H1 (cell line): ENCODE measurements at regions not wholly inside any gene's neighbourhood (a gene's known extent, or its start where the extent isn't known, plus 50 kb on each side); places are given as distances from the start of the nearest gene placed in this dataset.

Source experiments
- CTCF ChIA-PET: fragments of 300-600 bp; sonication (Branson Sonifier 250); formaldehyde crosslinking; loops from one replicate; lab custom pipeline; 2021; ENCODE audit not compliant: partially characterized antibody; lab: Charles Lee
- POLR2A ChIA-PET: fragments of 300-600 bp; sonication (Branson Sonifier 250); formaldehyde crosslinking; loops from one replicate; lab custom pipeline; 2021; ENCODE audit warnings: inconsistent platforms; ENCODE audit not compliant: partially characterized antibody; lab: Charles Lee
- DNase-seq, 2 experiments: peaks; one replicate each; pipeline versions ENCODE4 v3.0.0 to v3.0.0-alpha.2; 2010 to 2022; ENCODE audit warnings: low spot score in 2 of 2, low read depth in 1 of 2, mixed read lengths in 1 of 2
- FAIRE-seq: peaks from 2 replicates; lab custom pipeline; 2011; peaks lifted over from hg19 to GRCh38; lab: Jason Lieb, UNC
- H2AFZ ChIP-seq: 2 replicates; pipeline ENCODE4 v1.8.1; 2012; ENCODE audit warnings: low read length, inconsistent platforms
- H2AK5ac ChIP-seq: 2 replicates; pipeline ENCODE4 v1.6.1; 2013; ENCODE audit warnings: low read depth, low read length
- H2BK120ac ChIP-seq: replicated peaks from 2 replicates; pipeline ENCODE3; 2013; ENCODE audit warnings: low read depth, low read length, inconsistent platforms
- H2BK12ac ChIP-seq: 2 replicates; pipeline ENCODE4 v1.6.1; 2013; ENCODE audit warnings: low read depth, low read length
- H2BK15ac ChIP-seq: 2 replicates; pipeline ENCODE4 v1.6.1; 2013; ENCODE audit warnings: low read length
- H2BK20ac ChIP-seq: 2 replicates; pipeline ENCODE4 v1.6.1; 2013; ENCODE audit warnings: low read length
- H2BK5ac ChIP-seq: 2 replicates; pipeline ENCODE4 v1.6.1; 2013; ENCODE audit warnings: low read depth, low read length
- H3K14ac ChIP-seq: 2 replicates; pipeline ENCODE4 v1.6.1; 2013; ENCODE audit warnings: inconsistent platforms; ENCODE audit not compliant: insufficient read length
- H3K18ac ChIP-seq: 2 replicates; pipeline ENCODE4 v1.6.1; 2013; ENCODE audit warnings: low read length; ENCODE audit errors: extremely low read depth
- H3K23ac ChIP-seq: 2 replicates; pipeline ENCODE4 v1.6.1; 2013; ENCODE audit warnings: inconsistent platforms; ENCODE audit not compliant: insufficient read length
- H3K23me2 ChIP-seq: 2 replicates; pipeline ENCODE4 v1.6.1; 2013; ENCODE audit warnings: low read depth, low read length
- H3K27ac ChIP-seq: 2 replicates; pipeline ENCODE4 v1.6.1; 2011; ENCODE audit warnings: low read depth, low read length, inconsistent platforms
- H3K27me3 ChIP-seq, 4 experiments: replicated peaks in 1 of 4; 1 replicate in 1 of 4; 2 replicates in 3 of 4; pipeline versions ENCODE4 v1.6.1 to v1.8.1; 2011 to 2013; ENCODE audit warnings: low read length in 3 of 4, mild to moderate bottlenecking in 3 of 4, inconsistent platforms in 2 of 4, mixed read lengths in 2 of 4, moderate library complexity in 1 of 4; ENCODE audit not compliant: control insufficient read depth in 3 of 4, insufficient read depth in 3 of 4; ENCODE audit errors: extremely low read depth in 1 of 4
- H3K36me3 ChIP-seq, 4 experiments: 2 replicates each; pipeline versions ENCODE4 v1.6.1 to v1.8.1; 2011 to 2013; ENCODE audit warnings: mild to moderate bottlenecking in 4 of 4, low read length in 3 of 4, moderate library complexity in 2 of 4, control low read depth in 1 of 4, inconsistent platforms in 1 of 4; ENCODE audit not compliant: insufficient read depth in 4 of 4, control insufficient read depth in 2 of 4
- H3K4ac ChIP-seq: replicated peaks from 2 replicates; pipeline ENCODE3; 2013; ENCODE audit warnings: low read length, low read depth, mixed read lengths, inconsistent platforms; ENCODE audit not compliant: insufficient read length
- H3K4me1 ChIP-seq, 4 experiments: replicated peaks in 1 of 4; 1 replicate in 1 of 4; 2 replicates in 3 of 4; pipeline versions ENCODE4 v1.6.1 to v1.8.1; 2011 to 2013; ENCODE audit warnings: low read length in 3 of 4, inconsistent platforms in 2 of 4, mixed read lengths in 1 of 4; ENCODE audit not compliant: insufficient read depth in 4 of 4, control insufficient read depth in 3 of 4
- H3K4me2 ChIP-seq, 2 experiments: 2 replicates each; pipeline versions ENCODE4 v1.6.1 to v1.8.1; 2011 to 2013; ENCODE audit warnings: low read depth in 2 of 2, low read length in 2 of 2, control low read depth in 1 of 2, inconsistent platforms in 1 of 2, mild to moderate bottlenecking in 1 of 2; ENCODE audit not compliant: insufficient read depth in 1 of 2
- H3K4me3 ChIP-seq, 4 experiments: fragments of 200-600, 300-600 bp in 1 of 4; sonication (generic), shearing (Covaris generic), sonication (Bioruptor Twin) in 1 of 4; 2 replicates each; pipeline versions ENCODE4 v1.5.1 to v1.8.1; 2011 to 2016; ENCODE audit warnings: low read length in 4 of 4, low read depth in 3 of 4, control low read depth in 2 of 4, inconsistent platforms in 2 of 4, mild to moderate bottlenecking in 2 of 4, mixed read lengths in 1 of 4, moderate library complexity in 1 of 4; ENCODE audit not compliant: insufficient read depth in 2 of 4; ENCODE audit errors: extremely low read depth in 1 of 4
- H3K56ac ChIP-seq: replicated peaks from 2 replicates; pipeline ENCODE3; 2013; ENCODE audit warnings: low read depth, mild to moderate bottlenecking, mixed read lengths, low read length, inconsistent platforms; ENCODE audit not compliant: insufficient read length
- H3K79me1 ChIP-seq: 2 replicates; pipeline ENCODE4 v1.6.1; 2013; ENCODE audit warnings: low read depth, low read length, control low read depth
- H3K79me2 ChIP-seq, 2 experiments: 2 replicates each; pipeline versions ENCODE4 v1.6.1 to v1.8.1; 2012 to 2013; ENCODE audit warnings: low read length in 2 of 2, mild to moderate bottlenecking in 2 of 2, inconsistent platforms in 1 of 2; ENCODE audit not compliant: insufficient read depth in 2 of 2, control insufficient read depth in 1 of 2
- H3K9ac ChIP-seq, 4 experiments: replicated peaks in 1 of 4; 1 replicate in 1 of 4; 2 replicates in 3 of 4; pipeline versions ENCODE4 v1.6.1 to v1.8.1; 2011 to 2013; ENCODE audit warnings: low read depth in 3 of 4, low read length in 3 of 4, control low read depth in 2 of 4, mild to moderate bottlenecking in 2 of 4, moderate library complexity in 2 of 4, inconsistent platforms in 1 of 4; ENCODE audit errors: extremely low read depth in 1 of 4
- H3K9me3 ChIP-seq, 2 experiments: 2 replicates each; pipeline versions ENCODE4 v1.6.1 to v1.8.1; 2012 to 2013; ENCODE audit warnings: mild to moderate bottlenecking in 2 of 2, moderate library complexity in 2 of 2, control low read depth in 1 of 2, inconsistent platforms in 1 of 2, low read depth in 1 of 2, low read length in 1 of 2, mixed read lengths in 1 of 2; ENCODE audit not compliant: insufficient read depth in 2 of 2
- H4K20me1 ChIP-seq, 2 experiments: replicated peaks in 1 of 2; 2 replicates each; pipeline versions ENCODE3 to v1.8.1; 2011 to 2013; ENCODE audit warnings: inconsistent platforms in 2 of 2, low read length in 2 of 2, mild to moderate bottlenecking in 1 of 2; ENCODE audit not compliant: insufficient read depth in 2 of 2, control insufficient read depth in 1 of 2
- H4K5ac ChIP-seq: 2 replicates; pipeline ENCODE4 v1.6.1; 2013; ENCODE audit warnings: low read length, low read depth, mixed read lengths, inconsistent platforms; ENCODE audit not compliant: insufficient read length
- H4K8ac ChIP-seq: 2 replicates; pipeline ENCODE4 v1.8.0; 2013; ENCODE audit warnings: mild to moderate bottlenecking, moderate library complexity, low read length, inconsistent platforms; ENCODE audit not compliant: insufficient read depth; ENCODE audit errors: extremely low read depth
- H4K91ac ChIP-seq: replicated peaks from 2 replicates; pipeline ENCODE3; 2013; ENCODE audit warnings: low read length, mixed read lengths, inconsistent platforms; ENCODE audit not compliant: insufficient read length
- KDM1A ChIP-seq: fragments of 200-600, 300-600 bp; sonication (generic); IDR thresholded peaks from 2 replicates; pipeline ENCODE4 v1.7.1; 2016; ENCODE audit warnings: mild to moderate bottlenecking, low read length, borderline replicate concordance
- NANOG ChIP-seq: IDR thresholded peaks from 2 replicates; pipeline ENCODE4 v1.6.1; 2011; ENCODE audit warnings: low read length, low read depth, mild to moderate bottlenecking, inconsistent platforms; ENCODE audit not compliant: insufficient read depth, poor library complexity, severe bottlenecking
- WGBS, 2 experiments: shearing (Covaris generic) in 1 of 2; methylation state at CpG; one replicate each; pipeline versions ENCODE4 v1.1.6 to v1.1.7; 2013 to 2015; ENCODE audit warnings: low lambda C conversion rate in 2 of 2, mixed read lengths in 2 of 2, inconsistent platforms in 1 of 2, low coverage in 1 of 2, missing lambda C conversion rate in 1 of 2; ENCODE audit not compliant: insufficient replicate concordance in 2 of 2, insufficient coverage in 1 of 2, insufficient read length in 1 of 2; ENCODE audit errors: extremely low coverage in 1 of 2, missing lambda C conversion rate in 1 of 2; 5-methylcytosine and 5-hydroxymethylcytosine counted together

DNA sequence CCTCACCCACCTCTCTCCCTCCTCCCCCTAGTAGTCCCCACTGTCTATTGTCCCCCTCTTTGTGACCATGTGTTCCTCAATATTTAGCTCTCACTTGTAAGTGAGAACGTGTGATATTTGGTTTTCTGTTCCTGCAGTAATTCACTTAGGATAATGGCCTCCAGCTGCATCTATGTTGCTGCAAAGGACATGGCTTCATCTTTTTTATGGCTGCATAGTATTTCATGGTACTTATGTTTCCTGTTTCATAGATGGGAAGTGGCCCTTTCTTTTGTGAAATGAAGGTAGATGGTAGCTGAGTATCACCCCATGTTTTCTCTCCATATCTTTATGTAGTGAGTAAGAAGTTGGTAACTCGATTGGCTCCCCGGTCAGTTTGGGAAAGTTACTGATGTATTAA is 66.6 kb upstream of the CREB3L1 start:
- Histone ChIP-seq H4K20me1 (no peaks in the 10 kb centered on the region), H3K23me2 (no peaks in the 10 kb centered on the region), H3K79me1 (no peaks in the 10 kb centered on the region), H3K27ac (no peak overlapping the region), H4K8ac (no peak overlapping the region), H2BK20ac (no peak overlapping the region), H3K9me3 (no peaks in the 10 kb centered on the region), H3K4me1 (no peaks in the 10 kb centered on the region), H3K27me3 (no peaks in the 10 kb centered on the region), H3K18ac (no peak overlapping the region), H4K91ac (no peak overlapping the region), H2BK12ac (no peak overlapping the region), H4K5ac (no peak overlapping the region), H3K36me3 (no peaks in the 10 kb centered on the region), H3K14ac (no peak overlapping the region), H2BK5ac (no peak overlapping the region), H3K79me2 (no peaks in the 10 kb centered on the region), H3K4me2 (no peak overlapping the region), H3K4me3 (no peak overlapping the region), H2BK15ac (no peak overlapping the region), H2BK120ac (no peak overlapping the region), H2AFZ (no peak overlapping the region), H3K9ac (no peak overlapping the region), H3K4ac (no peak overlapping the region), H3K56ac (no peak overlapping the region), H3K23ac (no peak overlapping the region), H2AK5ac (no peak overlapping the region)
- FAIRE-seq (no peak), DNase-seq (no peak)
- ChIA-PET CTCF (interaction anchor here (0.6 to 1.6 kb wide), 3 partner anchors 19 to 32 kb away, joined by 3 to 4 read pairs (median 3); no protein-coding TSS in a partner anchor), POLR2A (no interaction called here)
- WGBS, 2 experiments, result 85% methylated on average over 3 of the region's 3 CpGs; no CpG with 5 or more reads in 1 of the 2 experiments
- TF ChIP-seq KDM1A, result 0 out of 2 replicates have a peak, but pooled peaks have one; percentile 30
- no peak for TF ChIP-seq NANOG
